Epithelial cell of esophagus (primary cell): ENCODE measurements at regions not wholly inside any gene's neighbourhood (a gene's known extent, or its start where the extent isn't known, plus 50 kb on each side); places are given as distances from the start of the nearest gene placed in this dataset.

Source experiments
- DNase-seq: peaks from one replicate; pipeline ENCODE4 v3.0.0; 2010; ENCODE audit warnings: low read depth
- H3K4me3 ChIP-seq: 2 replicates; pipeline ENCODE4 v1.5.1; 2011; ENCODE audit warnings: mild to moderate bottlenecking, low read length, control low read depth
- TF ChIP-seq, protein P1 (sequence below): IDR thresholded peaks from 2 replicates; pipeline ENCODE4 v1.5.1; 2011; ENCODE audit warnings: low read depth, mild to moderate bottlenecking, low read length, control low read depth, inconsistent platforms; ENCODE audit not compliant: insufficient read depth; ENCODE audit errors: missing control alignments

DNA sequence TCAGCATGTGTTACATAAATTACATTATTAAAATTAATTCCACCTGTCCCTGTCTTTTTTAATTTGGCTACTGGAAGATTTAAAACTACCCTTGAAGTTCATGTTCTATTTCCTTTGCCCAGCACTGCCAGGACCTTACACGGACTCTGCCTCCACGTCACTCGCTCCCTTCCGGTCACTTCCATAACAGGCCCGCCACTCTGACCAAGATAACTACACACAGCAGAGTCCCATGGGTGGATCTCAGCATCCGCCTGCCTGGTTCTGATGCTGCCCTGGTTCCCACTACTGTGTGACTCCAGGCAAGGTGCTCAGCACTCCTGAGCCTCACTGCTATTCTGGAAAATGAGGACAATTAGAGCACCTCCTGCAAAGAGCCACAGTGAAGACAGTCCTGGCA, 153.3 kb upstream of the ERG start:
- TF ChIP-seq, protein P1, sequence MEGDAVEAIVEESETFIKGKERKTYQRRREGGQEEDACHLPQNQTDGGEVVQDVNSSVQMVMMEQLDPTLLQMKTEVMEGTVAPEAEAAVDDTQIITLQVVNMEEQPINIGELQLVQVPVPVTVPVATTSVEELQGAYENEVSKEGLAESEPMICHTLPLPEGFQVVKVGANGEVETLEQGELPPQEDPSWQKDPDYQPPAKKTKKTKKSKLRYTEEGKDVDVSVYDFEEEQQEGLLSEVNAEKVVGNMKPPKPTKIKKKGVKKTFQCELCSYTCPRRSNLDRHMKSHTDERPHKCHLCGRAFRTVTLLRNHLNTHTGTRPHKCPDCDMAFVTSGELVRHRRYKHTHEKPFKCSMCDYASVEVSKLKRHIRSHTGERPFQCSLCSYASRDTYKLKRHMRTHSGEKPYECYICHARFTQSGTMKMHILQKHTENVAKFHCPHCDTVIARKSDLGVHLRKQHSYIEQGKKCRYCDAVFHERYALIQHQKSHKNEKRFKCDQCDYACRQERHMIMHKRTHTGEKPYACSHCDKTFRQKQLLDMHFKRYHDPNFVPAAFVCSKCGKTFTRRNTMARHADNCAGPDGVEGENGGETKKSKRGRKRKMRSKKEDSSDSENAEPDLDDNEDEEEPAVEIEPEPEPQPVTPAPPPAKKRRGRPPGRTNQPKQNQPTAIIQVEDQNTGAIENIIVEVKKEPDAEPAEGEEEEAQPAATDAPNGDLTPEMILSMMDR, result no peak

DNA sequence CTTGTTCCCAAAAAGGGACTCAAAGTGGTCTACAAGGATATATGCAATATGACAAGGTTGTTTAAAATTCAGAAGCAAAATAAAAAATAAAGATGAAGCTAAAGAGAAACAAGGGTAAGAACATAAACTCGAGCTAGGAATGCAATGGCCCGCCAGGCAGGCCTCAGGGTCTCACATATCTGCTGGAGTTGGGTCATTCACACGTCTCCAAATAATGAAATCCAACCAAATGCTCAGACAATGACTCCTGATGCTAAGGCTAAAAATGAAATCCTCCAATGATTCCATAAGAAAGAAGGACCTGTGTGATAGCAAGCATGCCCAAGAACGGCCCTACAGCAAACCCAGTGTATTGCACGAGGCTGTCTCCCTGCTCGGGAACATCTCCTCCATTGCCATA, 153.3 kb upstream of the ETS2 start:
- DNase-seq, result no peak
- H3K4me3 ChIP-seq, result no peak overlapping the region
- TF ChIP-seq, protein P1, result no peak

More for the DNA sequence above, 153.3 kb upstream of the ERG start:
- no peak overlapping the region for H3K4me3 ChIP-seq
- no peak for DNase-seq

DNA sequence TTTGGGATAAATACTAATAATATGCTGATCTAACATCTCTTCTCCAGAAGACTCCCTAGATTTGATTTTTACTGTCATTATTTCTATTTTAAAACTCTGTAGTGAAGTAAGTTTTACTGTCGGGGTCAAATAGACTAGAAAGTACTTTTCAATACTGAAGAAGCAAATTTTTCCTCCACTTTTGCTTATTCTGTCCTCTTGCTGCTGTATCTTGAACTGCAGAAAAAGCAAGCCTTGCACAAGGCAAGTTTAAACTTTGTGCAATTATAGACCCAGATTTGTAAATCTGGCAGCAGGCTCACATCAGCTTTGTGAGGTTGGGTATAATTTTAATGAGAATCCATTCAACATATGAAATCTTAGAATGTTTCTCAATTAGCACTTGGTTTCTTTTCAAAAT, 151.1 kb upstream of the ETS2 start:
- no peak for DNase-seq
- TF ChIP-seq, protein P1, result no peak
- H3K4me3 ChIP-seq, result no peak overlapping the region

DNA sequence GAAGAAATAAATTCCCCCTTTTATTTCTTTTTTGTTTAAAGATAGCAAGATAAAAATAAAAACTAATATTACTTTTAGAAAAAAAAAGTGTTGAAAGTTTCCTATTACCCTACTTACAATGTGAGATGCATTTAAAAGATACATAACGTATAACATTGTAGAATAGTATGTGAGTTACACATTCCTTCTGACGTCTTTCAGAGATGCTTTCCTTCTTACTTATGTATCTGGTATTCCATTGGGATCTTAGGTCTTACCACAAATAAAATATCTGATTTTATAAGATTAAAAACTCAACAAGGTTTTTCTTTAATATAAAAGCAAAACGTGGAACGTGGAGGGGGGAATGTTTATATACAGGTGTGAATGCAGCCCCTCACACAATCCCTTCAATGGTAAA, 147.2 kb upstream of the ETS2 start:
- H3K4me3 ChIP-seq, result no peak overlapping the region
- no peak for DNase-seq
- TF ChIP-seq, protein P1, result no peak

DNA sequence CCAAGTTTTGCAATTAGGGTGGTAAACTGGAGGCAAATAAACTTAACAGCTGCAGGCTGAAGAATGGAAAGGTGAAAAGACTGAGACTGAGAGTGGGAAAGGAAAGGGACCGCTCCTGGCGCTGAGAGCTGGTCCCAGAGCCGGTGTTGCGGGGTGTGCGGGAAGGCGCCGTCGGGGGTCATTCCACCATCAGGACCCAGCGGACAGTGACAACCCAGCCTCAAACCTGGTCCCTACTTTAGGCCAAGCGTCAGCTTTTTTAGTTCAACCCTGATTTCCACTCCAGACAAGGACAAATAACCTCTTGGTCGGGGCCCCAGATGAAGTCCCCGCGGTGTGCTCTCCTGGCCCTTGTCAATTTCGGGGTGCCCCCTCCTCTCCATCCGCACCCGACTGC, 145.8 kb upstream of the ETS2 start:
- H3K4me3 ChIP-seq, result no peak overlapping the region
- TF ChIP-seq, protein P1, result no peak
- no peak for DNase-seq

DNA sequence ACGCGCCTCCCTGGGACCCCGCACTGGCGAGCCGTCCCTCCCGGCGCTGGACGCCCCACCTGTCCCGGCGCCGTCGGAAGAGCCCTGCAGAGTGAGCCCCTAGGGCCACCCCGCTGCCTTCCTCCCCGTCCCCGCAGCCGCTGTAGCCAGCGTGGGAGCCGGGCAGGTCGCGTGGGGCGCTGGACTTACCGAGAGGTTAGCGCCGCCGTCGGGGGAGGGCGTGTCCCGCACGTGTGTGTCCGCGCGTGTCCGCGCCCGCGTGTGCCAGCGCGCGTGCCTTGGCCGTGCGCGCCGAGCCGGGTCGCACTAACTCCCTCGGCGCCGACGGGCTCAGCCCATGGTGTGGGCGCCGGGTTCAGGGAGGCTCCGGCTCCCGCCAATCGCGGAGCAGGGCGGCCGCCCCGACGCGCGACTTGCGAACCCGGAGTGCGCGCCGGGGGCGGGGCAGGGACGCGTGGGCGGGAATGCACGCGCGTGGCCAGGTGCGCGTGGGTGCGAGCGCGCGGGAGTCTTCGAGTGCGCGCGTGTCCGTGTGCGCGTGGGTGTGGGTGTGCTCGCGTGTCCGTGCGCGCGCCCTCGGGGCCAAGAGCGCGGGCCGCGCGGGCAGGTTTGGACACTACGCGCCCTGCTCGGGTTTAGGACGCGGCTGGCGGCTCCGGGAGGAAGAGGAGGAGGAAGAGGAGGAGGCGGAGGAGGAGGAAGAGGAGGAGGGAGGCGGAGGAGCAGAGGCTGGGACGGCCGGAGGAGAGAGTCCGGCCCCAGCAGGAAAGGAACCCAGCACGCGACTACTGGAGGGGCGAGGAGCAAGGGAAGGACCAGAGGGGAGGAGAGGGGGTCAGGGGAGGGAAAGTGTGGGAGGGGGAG, 145.2 kb upstream of the ETS2 start:
- DNase-seq, result peak; percentile 23
- TF ChIP-seq, protein P1, result no peak
- H3K4me3 ChIP-seq, result peak overlapping the region; percentile 32
